ENCODE measurements at regions not wholly inside any gene's neighbourhood (a gene's known extent, or its start where the extent isn't known, plus 50 kb on each side); places are given as distances from the start of the nearest gene placed in this dataset.

GRCh38 chr15:96023081-96023480 lies 307.4 kb upstream of the NR2F2 start:
- TF ChIP-seq CTCF (IDR thresholded peaks at IDR 0.05) (no peak), EP300 (IDR thresholded peaks at IDR 0.05) (no peak), POLR2AphosphoS5 (IDR thresholded peaks at IDR 0.05) (no peak), POLR2A (IDR thresholded peaks at IDR 0.05) (no peak)

All from suprapubic skin (tissue), 4 donors.